ENCODE measurements at regions not wholly inside any gene's neighbourhood (a gene's known extent, or its start where the extent isn't known, plus 50 kb on each side); places are given as distances from the start of the nearest gene placed in this dataset.

GRCh38 chr13:78524936-78525335 is 78.4 kb downstream of the POU4F1 start:
- BruUV-seq (replicated peaks) = no TSS peak
- DNase-seq (ENCODE audit: low read depth, low spot score) (no peak), FAIRE-seq (no peak)
- intact Hi-C loops (cut with micrococcal nuclease) = no loop called here
- Histone ChIP-seq H3K4me2 (ENCODE audit: insufficient read depth, low read length) (no peak overlapping the region), H4K20me1 (replicated peaks; ENCODE audit: control insufficient read depth, extremely low read depth, insufficient read depth, low read length) (no peaks in the 10 kb centered on the region), H3K79me2 (ENCODE audit: control insufficient read depth, insufficient read depth, low read length) (no peaks in the 10 kb centered on the region), H3K27me3 (ENCODE audit: control insufficient read depth in 2 of 2, insufficient read depth in 2 of 2, low read length in 2 of 2) (no peaks in the 10 kb centered on the region), H3K4me1 (ENCODE audit: control insufficient read depth, extremely low read depth, insufficient read depth, low read length) (no peaks in the 10 kb centered on the region), H3K27ac (ENCODE audit: insufficient read depth, low read depth, low read length) (no peak overlapping the region), H3K9me1 (replicated peaks; ENCODE audit: control insufficient read depth, extremely low read depth, insufficient read depth, low read length) (no peaks in the 10 kb centered on the region), H3K4me3 (replicated peaks in 1 of 3; ENCODE audit: insufficient read depth in 1 of 3, low read depth in 1 of 3, low read length in 3 of 3) (no peak overlapping the region), H3K36me3 (ENCODE audit: control insufficient read depth in 2 of 2, extremely low read depth in 1 of 2, insufficient read depth in 2 of 2, low read length in 2 of 2) (no peaks in the 10 kb centered on the region), H3K9me3 (replicated peaks; ENCODE audit: control insufficient read depth, insufficient read depth, low read length) (no peaks in the 10 kb centered on the region), H2AFZ (ENCODE audit: low read depth, low read length) (no peak overlapping the region), H3K9ac (replicated peaks; ENCODE audit: extremely low read depth, insufficient read depth, low read length) (no peak overlapping the region)
- CTCF ChIA-PET = no interaction called here
- no peak for TF ChIP-seq JUN (IDR thresholded peaks at IDR 0.05; ENCODE audit: borderline replicate concordance, insufficient read depth, insufficient read length, low read depth)
- no peak for TF ChIP-seq POLR2A (IDR thresholded peaks at IDR 0.05; ENCODE audit: low read depth, low read length)
- TF ChIP-seq POLR2AphosphoS5 (IDR thresholded peaks at IDR 0.05; ENCODE audit: insufficient read depth, low read depth, low read length) = no peak
- no peak for TF ChIP-seq CTCF (IDR thresholded peaks at IDR 0.05; ENCODE audit: extremely low read depth in 1 of 2, insufficient read depth in 1 of 2, low read depth in 1 of 2, low read length in 2 of 2)
- no peak for TF ChIP-seq MYC (IDR thresholded peaks at IDR 0.05; ENCODE audit: low read depth, low read length)
- no peak for TF ChIP-seq GATA2 (IDR thresholded peaks at IDR 0.05; ENCODE audit: insufficient read depth, insufficient read length, low read depth, low read length)
- TF ChIP-seq EZH2 (IDR thresholded peaks at IDR 0.05; ENCODE audit: borderline replicate concordance, low read depth, low read length, severe bottlenecking) = no peak
- TF ChIP-seq FOS (IDR thresholded peaks at IDR 0.05; ENCODE audit: borderline replicate concordance, insufficient read depth, low read length) = no peak
- TF ChIP-seq MAX (IDR thresholded peaks at IDR 0.05; ENCODE audit: insufficient read depth, insufficient read length) = no peak
- POLR2A ChIA-PET = no interaction called here
- dilution Hi-C loops (cut with MboI; ENCODE audit: extremely low pct_ligation_motif_present, low sequenced_read_pairs) = no loop called here
